ENCODE measurements at regions not wholly inside any gene's neighbourhood (a gene's known extent, or its start where the extent isn't known, plus 50 kb on each side); places are given as distances from the start of the nearest gene placed in this dataset.
"Not testable (repeated sequence)": the region's sequence is repeated elsewhere in the genome, so short reads cannot be mapped to it uniquely, and the experiment has no call there.

DNA sequence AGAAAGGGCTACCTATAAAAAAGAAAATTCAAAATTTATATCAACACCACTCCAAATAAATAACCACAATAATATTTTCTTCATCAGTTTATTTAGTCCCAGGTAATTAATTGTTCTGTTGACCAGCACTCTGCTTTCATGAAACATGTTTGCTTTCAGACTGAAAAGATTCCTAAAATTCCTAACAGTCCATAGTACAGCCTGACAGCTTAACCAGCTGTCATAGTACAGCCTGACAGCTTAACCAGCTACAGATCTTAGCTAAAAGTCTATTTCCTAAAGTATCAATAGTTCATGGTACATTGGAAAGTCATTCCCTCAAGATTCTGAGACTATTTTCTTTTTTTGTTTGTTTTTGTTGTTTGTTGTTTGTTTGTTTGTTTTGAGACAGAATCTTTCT is 144.1 kb upstream of the DDX53 start:
- no peaks in the 10 kb centered on the region for H3K36me3 Mint-ChIP-seq
- ATAC-seq, result no peak
- ChIA-PET CTCF (no interaction called here), POLR2A (no interaction called here)
- intact Hi-C loops (cut with micrococcal nuclease), result no loop called here
- Histone ChIP-seq H3K27me3 (ENCODE audit: control insufficient read depth in 2 of 2, insufficient read depth in 2 of 2, low read length in 2 of 2) (no peaks in the 10 kb centered on the region), H3K4me3 (ENCODE audit: low read length) (no peak overlapping the region), H3K9me3 (ENCODE audit: control insufficient read depth in 2 of 3, low read length in 3 of 3) (no peaks in the 10 kb centered on the region), H3K36me3 (ENCODE audit: control insufficient read depth in 2 of 3, insufficient read depth in 3 of 3, low read length in 3 of 3) (no peaks in the 10 kb centered on the region), H3K4me1 (ENCODE audit: control insufficient read depth in 2 of 2, insufficient read depth in 2 of 2, low read length in 2 of 2) (no peaks in the 10 kb centered on the region), H3K27ac (ENCODE audit: low read depth, low read length) (no peak overlapping the region)
- H3K27ac Mint-ChIP-seq, result no peak overlapping the region
- peaks cover 0 to 6% (median 0%) of the 10 kb centered on the region in 11 donors for H3K9me3 Mint-ChIP-seq
- no peak overlapping the region for H3K4me3 Mint-ChIP-seq
- DNase-seq, result no peak
- H3K4me1 Mint-ChIP-seq, result no peaks in the 10 kb centered on the region
- H3K27me3 Mint-ChIP-seq, result peaks cover 0 to 7% (median 0%) of the 10 kb centered on the region in 5 donors

DNA sequence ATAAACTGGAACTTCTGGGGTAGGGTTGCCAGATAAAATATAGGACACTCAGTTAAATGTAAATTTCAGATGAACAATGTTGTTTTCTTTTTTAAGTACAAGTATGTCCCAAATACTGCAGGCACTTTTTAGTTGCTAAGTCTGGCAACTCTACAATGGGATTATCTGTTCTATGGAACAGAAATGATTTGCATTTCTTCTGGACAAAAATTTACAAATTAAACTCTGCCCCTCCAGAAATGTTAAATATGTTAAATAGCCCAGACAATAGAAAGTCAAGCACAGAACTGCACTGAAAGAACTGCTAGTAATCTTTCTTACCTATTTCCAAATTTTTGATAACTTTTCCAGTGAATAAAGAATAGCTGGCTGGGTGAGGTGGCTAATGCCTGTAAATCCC is 140.1 kb upstream of the DDX53 start:
- DNase-seq, result no peak
- Mint-ChIP-seq H3K36me3 (no peaks in the 10 kb centered on the region), H3K27ac (no peak overlapping the region), H3K27me3 (no peaks in the 10 kb centered on the region), H3K9me3 (peaks cover 0 to 4% (median 0%) of the 10 kb centered on the region in 11 donors), H3K4me1 (no peaks in the 10 kb centered on the region), H3K4me3 (no peak overlapping the region)
- Histone ChIP-seq H3K4me3 (ENCODE audit: low read length) (no peak overlapping the region), H3K4me1 (ENCODE audit: control insufficient read depth in 2 of 2, insufficient read depth in 2 of 2, low read length in 2 of 2) (no peaks in the 10 kb centered on the region), H3K36me3 (ENCODE audit: control insufficient read depth in 2 of 3, insufficient read depth in 3 of 3, low read length in 3 of 3) (no peaks in the 10 kb centered on the region), H3K9me3 (ENCODE audit: control insufficient read depth in 2 of 3, low read length in 3 of 3) (no peaks in the 10 kb centered on the region), H3K27ac (ENCODE audit: low read depth, low read length) (no peak overlapping the region), H3K27me3 (ENCODE audit: control insufficient read depth in 2 of 2, insufficient read depth in 2 of 2, low read length in 2 of 2) (no peaks in the 10 kb centered on the region)
- no peak for ATAC-seq
- intact Hi-C loops (cut with micrococcal nuclease), result no loop called here
- ChIA-PET POLR2A (no interaction called here), CTCF (no interaction called here)

- H3K4me3 Mint-ChIP-seq; H3K27me3 ChIP-seq (ENCODE audit: control insufficient read depth in 2 of 2, insufficient read depth in 2 of 2, low read length in 2 of 2); H3K36me3 ChIP-seq (ENCODE audit: control insufficient read depth in 2 of 3, insufficient read depth in 3 of 3, low read length in 3 of 3); H3K4me3 ChIP-seq (ENCODE audit: low read length); H3K9me3 ChIP-seq (ENCODE audit: control insufficient read depth in 2 of 3, low read length in 3 of 3); CTCF ChIA-PET; H3K4me1 Mint-ChIP-seq; H3K27me3 Mint-ChIP-seq; ATAC-seq; H3K27ac Mint-ChIP-seq; intact Hi-C loops (cut with micrococcal nuclease); POLR2A ChIA-PET; H3K36me3 Mint-ChIP-seq; H3K27ac ChIP-seq (ENCODE audit: low read depth, low read length); DNase-seq; H3K4me1 ChIP-seq (ENCODE audit: control insufficient read depth in 2 of 2, insufficient read depth in 2 of 2, low read length in 2 of 2): not testable (repeated sequence)
- H3K9me3 Mint-ChIP-seq, result peaks cover 0 to 45% (median 13%) of the 10 kb centered on the region in 11 donors
Observed at GRCh38 chrX:22866801-22867200, 133.0 kb upstream of the DDX53 start.

GRCh38 chrX:22882543-22882942 is 117.2 kb upstream of the DDX53 start:
- peaks cover 0 to 4% (median 0%) of the 10 kb centered on the region in 5 donors for H3K27me3 Mint-ChIP-seq
- H3K9me3 Mint-ChIP-seq, result peaks cover 0 to 5% (median 0%) of the 10 kb centered on the region in 11 donors
- ChIA-PET POLR2A (no interaction called here), CTCF (no interaction called here)
- H3K27ac Mint-ChIP-seq, result no peak overlapping the region
- no peak overlapping the region for H3K27ac ChIP-seq (ENCODE audit: low read depth, low read length)
- intact Hi-C loops (cut with micrococcal nuclease), result no loop called here
- DNase-seq (no peak), ATAC-seq (no peak)
- no peak overlapping the region for H3K4me3 Mint-ChIP-seq
- H3K27me3 ChIP-seq (ENCODE audit: control insufficient read depth in 2 of 2, insufficient read depth in 2 of 2, low read length in 2 of 2), result no peaks in the 10 kb centered on the region
- no peaks in the 10 kb centered on the region for H3K4me1 Mint-ChIP-seq
- no peaks in the 10 kb centered on the region for H3K9me3 ChIP-seq (ENCODE audit: control insufficient read depth in 2 of 3, low read length in 3 of 3)
- H3K36me3 ChIP-seq (ENCODE audit: control insufficient read depth in 2 of 3, insufficient read depth in 3 of 3, low read length in 3 of 3), result no peaks in the 10 kb centered on the region
- H3K4me3 ChIP-seq (ENCODE audit: low read length), result no peak overlapping the region
- H3K4me1 ChIP-seq (ENCODE audit: control insufficient read depth in 2 of 2, insufficient read depth in 2 of 2, low read length in 2 of 2), result no peaks in the 10 kb centered on the region
- H3K36me3 Mint-ChIP-seq, result no peaks in the 10 kb centered on the region

DNA sequence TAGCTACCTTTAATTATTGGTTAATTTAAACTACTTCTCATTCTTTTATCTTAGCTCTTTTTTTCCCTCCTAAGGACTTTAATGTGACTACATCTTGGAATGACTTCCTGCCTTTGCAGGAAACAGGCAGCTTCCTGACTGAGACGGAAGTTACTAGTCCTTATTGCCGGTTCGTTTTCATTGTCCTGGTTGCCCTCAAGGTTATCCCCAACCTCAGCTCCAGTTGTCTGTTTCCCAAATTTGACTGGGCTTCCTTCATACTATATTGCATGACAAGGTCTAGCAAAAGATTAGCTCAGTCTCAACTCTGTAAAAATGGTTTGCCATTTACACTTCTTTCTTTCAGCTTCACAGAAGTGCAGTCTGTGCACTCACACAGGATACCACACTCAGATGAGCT is 109.9 kb upstream of the DDX53 start:
- H3K36me3 Mint-ChIP-seq, result no peaks in the 10 kb centered on the region
- H3K4me1 Mint-ChIP-seq, result no peaks in the 10 kb centered on the region
- CTCF ChIA-PET, result no interaction called here
- H3K27ac ChIP-seq (ENCODE audit: low read depth, low read length), result no peak overlapping the region
- peaks cover 0 to 3% (median 0%) of the 10 kb centered on the region in 11 donors for H3K9me3 Mint-ChIP-seq
- no peaks in the 10 kb centered on the region for H3K9me3 ChIP-seq (ENCODE audit: control insufficient read depth in 2 of 3, low read length in 3 of 3)
- no peak overlapping the region for H3K4me3 Mint-ChIP-seq
- H3K4me1 ChIP-seq (ENCODE audit: control insufficient read depth in 2 of 2, insufficient read depth in 2 of 2, low read length in 2 of 2), result no peaks in the 10 kb centered on the region
- intact Hi-C loops (cut with micrococcal nuclease), result no loop called here
- H3K4me3 ChIP-seq (ENCODE audit: low read length), result no peak overlapping the region
- no peaks in the 10 kb centered on the region for H3K27me3 ChIP-seq (ENCODE audit: control insufficient read depth in 2 of 2, insufficient read depth in 2 of 2, low read length in 2 of 2)
- H3K27me3 Mint-ChIP-seq, result no peaks in the 10 kb centered on the region
- POLR2A ChIA-PET, result no interaction called here
- no peaks in the 10 kb centered on the region for H3K36me3 ChIP-seq (ENCODE audit: control insufficient read depth in 2 of 3, insufficient read depth in 3 of 3, low read length in 3 of 3)
- no peak for ATAC-seq
- no peak for DNase-seq
- no peak overlapping the region for H3K27ac Mint-ChIP-seq

GRCh38 chrX:22912616-22913015 is 87.1 kb upstream of the DDX53 start:
- Mint-ChIP-seq H3K4me1 (no peaks in the 10 kb centered on the region), H3K9me3 (peaks cover 0 to 2% (median 0%) of the 10 kb centered on the region in 11 donors), H3K4me3 (no peak overlapping the region), H3K27me3 (no peaks in the 10 kb centered on the region), H3K27ac (no peak overlapping the region), H3K36me3 (no peaks in the 10 kb centered on the region)
- Histone ChIP-seq H3K9me3 (ENCODE audit: control insufficient read depth in 2 of 3, low read length in 3 of 3) (no peaks in the 10 kb centered on the region), H3K27ac (ENCODE audit: low read depth, low read length) (no peak overlapping the region), H3K4me1 (ENCODE audit: control insufficient read depth in 2 of 2, insufficient read depth in 2 of 2, low read length in 2 of 2) (no peaks in the 10 kb centered on the region), H3K4me3 (ENCODE audit: low read length) (no peak overlapping the region), H3K27me3 (ENCODE audit: control insufficient read depth in 2 of 2, insufficient read depth in 2 of 2, low read length in 2 of 2) (no peaks in the 10 kb centered on the region), H3K36me3 (ENCODE audit: control insufficient read depth in 2 of 3, insufficient read depth in 3 of 3, low read length in 3 of 3) (no peaks in the 10 kb centered on the region)
- ATAC-seq (no peak), DNase-seq (no peak)
- CTCF ChIA-PET, result no interaction called here
- POLR2A ChIA-PET, result no interaction called here
- intact Hi-C loops (cut with micrococcal nuclease), result no loop called here

DNA sequence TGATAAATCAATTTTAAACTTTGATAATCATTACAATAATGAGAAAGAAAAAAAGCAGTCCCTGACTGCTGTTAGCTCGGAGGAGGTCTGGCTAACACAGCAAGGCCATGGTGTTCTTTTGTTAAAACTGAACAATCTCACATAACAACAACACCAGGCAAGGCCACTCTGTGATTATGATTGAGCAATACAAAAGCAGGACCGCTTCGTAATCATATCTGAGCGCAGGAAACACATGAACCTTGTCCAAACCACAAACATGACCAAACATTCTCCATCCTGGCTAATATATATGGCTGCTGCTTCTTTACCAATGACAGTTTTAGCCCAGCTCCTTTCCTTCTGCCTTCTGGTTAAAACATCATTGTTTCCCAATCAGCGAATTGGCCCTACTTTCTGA is 76.8 kb upstream of the DDX53 start:
- Histone ChIP-seq H3K4me3 (ENCODE audit: low read length) (no peak overlapping the region), H3K27ac (ENCODE audit: low read depth, low read length) (no peak overlapping the region), H3K36me3 (ENCODE audit: control insufficient read depth in 2 of 3, insufficient read depth in 3 of 3, low read length in 3 of 3) (no peaks in the 10 kb centered on the region), H3K4me1 (ENCODE audit: control insufficient read depth in 2 of 2, insufficient read depth in 2 of 2, low read length in 2 of 2) (no peaks in the 10 kb centered on the region), H3K27me3 (ENCODE audit: control insufficient read depth in 2 of 2, insufficient read depth in 2 of 2, low read length in 2 of 2) (no peaks in the 10 kb centered on the region), H3K9me3 (ENCODE audit: control insufficient read depth in 2 of 3, low read length in 3 of 3) (no peaks in the 10 kb centered on the region)
- Mint-ChIP-seq H3K4me1 (no peaks in the 10 kb centered on the region), H3K27ac (no peak overlapping the region), H3K9me3 (peaks cover 0 to 4% (median 0%) of the 10 kb centered on the region in 11 donors), H3K36me3 (no peaks in the 10 kb centered on the region), H3K4me3 (no peak overlapping the region), H3K27me3 (no peaks in the 10 kb centered on the region)
- ChIA-PET CTCF (no interaction called here), POLR2A (no interaction called here)
- ATAC-seq, result no peak
- DNase-seq, result no peak
- intact Hi-C loops (cut with micrococcal nuclease), result no loop called here

Data from naive thymus-derived CD4-positive, alpha-beta T cell (primary cell).